Fibroblast of pulmonary artery (primary cell): ENCODE measurements at regions not wholly inside any gene's neighbourhood (a gene's known extent, or its start where the extent isn't known, plus 50 kb on each side); places are given as distances from the start of the nearest gene placed in this dataset.
"Not testable (repeated sequence)": the region's sequence is repeated elsewhere in the genome, so short reads cannot be mapped to it uniquely, and the experiment has no call there.

Source experiments
- DNase-seq: peaks from one replicate; pipeline ENCODE4 v3.0.0-alpha.2; 2010; ENCODE audit warnings: low read depth
- H3K4me3 ChIP-seq: replicated peaks from 2 replicates; pipeline ENCODE4 v1.5.1; 2011; ENCODE audit warnings: low read depth, mild to moderate bottlenecking, control low read depth, low read length, moderate library complexity
- CTCF ChIP-seq: IDR thresholded peaks from 2 replicates; pipeline ENCODE4 v1.5.1; 2011; ENCODE audit warnings: mild to moderate bottlenecking, control low read depth, low read length, inconsistent platforms; ENCODE audit errors: missing control alignments

GRCh38 chr5:87048156-87048555 lies 219.5 kb upstream of the RASA1 start:
- no peak overlapping the region for H3K4me3 ChIP-seq
- no peak for TF ChIP-seq CTCF
- peak; percentile 3 for DNase-seq

GRCh38 chr5:87049012-87049411 lies 218.7 kb upstream of the RASA1 start:
- DNase-seq, H3K4me3 ChIP-seq: not testable (repeated sequence)

GRCh38 chr5:87051502-87052113 lies 216.1 kb upstream of the RASA1 start:
- no peak for DNase-seq
- H3K4me3 ChIP-seq: no peak overlapping the region
- TF ChIP-seq CTCF: no peak

- TF ChIP-seq CTCF: no peak
- DNase-seq: no peak
- no peak overlapping the region for H3K4me3 ChIP-seq
These were observed 214.5 kb upstream of the RASA1 start for GRCh38 chr5:87053146-87053545.

- no peak for TF ChIP-seq CTCF
- no peak overlapping the region for H3K4me3 ChIP-seq
- DNase-seq: no peak
These were observed 212.9 kb upstream of the RASA1 start for GRCh38 chr5:87054821-87055220.

GRCh38 chr5:87061046-87061445 lies 206.6 kb upstream of the RASA1 start:
- no peak for TF ChIP-seq CTCF
- no peak overlapping the region for H3K4me3 ChIP-seq
- no peak for DNase-seq

GRCh38 chr5:87069311-87069710 lies 198.4 kb upstream of the RASA1 start:
- no peak overlapping the region for H3K4me3 ChIP-seq
- no peak for TF ChIP-seq CTCF
- DNase-seq: no peak
